ENCODE measurements at regions not wholly inside any gene's neighbourhood (a gene's known extent, or its start where the extent isn't known, plus 50 kb on each side); places are given as distances from the start of the nearest gene placed in this dataset.
A peak's percentile ranks its signal among the peaks of the same experiment; 100 is the strongest.

DNA sequence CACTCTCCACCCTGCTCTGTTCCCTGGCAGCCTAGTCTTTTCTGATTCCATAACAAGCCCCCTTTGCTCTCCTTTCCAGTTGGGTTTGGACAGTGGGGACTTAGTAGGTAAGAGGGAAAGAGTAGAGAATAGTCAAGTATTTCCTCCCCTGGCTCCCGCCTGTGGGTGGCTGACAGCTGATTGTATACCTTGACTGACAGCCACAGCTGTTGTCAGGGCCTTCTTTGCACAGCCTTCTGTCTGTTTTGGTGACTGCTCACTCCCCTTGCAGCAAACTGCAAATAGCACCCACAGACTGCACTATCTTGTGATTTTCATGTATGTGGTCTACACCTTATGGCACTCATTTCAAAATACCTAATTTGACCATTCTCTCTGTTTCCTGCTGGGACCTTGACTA is 486.3 kb downstream of the ACTR3B start:
- no peak for DNase-seq

DNA sequence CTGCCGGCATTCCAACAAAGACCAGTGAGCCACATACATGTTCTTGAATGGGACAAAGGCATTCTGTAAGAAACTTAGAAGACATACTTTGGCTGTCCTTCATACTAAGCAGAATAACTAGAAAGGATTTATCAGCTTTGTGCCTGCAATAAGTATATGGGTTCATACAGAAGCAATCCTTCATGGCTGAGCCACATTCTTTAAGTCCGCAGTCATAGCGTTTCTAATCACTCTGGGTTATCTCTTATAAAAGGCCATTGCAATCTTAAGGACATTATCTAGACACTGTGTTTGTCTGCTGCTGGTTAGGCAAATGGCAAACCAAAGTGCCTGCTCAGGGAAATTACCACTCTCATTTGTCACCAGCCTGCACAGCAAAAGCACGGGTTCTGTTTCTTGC is 488.4 kb downstream of the ACTR3B start:
- no peak for DNase-seq

DNA sequence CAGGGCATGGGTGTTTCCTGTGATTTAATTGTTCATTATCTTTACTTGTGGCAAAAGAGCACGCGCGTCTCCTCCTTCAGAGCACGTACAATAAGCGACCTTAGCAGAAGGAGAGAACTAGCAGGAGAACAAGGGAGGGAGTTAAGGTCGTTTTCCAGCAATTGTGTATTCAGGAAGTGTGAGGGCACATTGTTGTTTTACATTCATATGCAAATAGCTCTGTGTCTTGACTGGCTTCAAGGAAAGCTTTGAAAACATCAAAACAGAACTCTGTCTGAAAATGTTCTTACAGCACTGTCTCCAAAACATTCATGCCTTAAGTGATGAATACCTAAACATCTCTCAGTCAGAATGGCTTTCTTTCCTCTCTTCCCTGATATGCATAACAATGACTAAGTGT is 499.1 kb downstream of the ACTR3B start:
- no peak for DNase-seq

DNA sequence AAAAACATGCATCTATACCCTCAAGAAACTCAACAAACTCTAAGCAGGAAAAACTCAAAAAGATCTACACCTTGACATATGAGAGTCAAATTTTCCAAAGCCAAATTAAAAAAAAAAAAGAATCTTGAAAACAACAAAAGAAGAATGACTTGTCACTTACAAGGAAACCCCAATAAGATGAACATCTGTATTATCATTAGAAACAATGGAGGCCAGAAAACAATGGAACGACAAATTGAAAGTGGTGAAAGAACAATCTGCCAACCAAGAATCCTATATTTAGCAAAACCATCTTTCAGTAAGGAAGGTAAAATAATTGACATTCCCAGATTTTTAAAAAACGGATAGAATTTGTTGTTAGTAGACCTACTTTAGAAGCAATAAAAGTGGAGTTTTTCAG is 516.8 kb downstream of the ACTR3B start:
- no peak for DNase-seq

DNA sequence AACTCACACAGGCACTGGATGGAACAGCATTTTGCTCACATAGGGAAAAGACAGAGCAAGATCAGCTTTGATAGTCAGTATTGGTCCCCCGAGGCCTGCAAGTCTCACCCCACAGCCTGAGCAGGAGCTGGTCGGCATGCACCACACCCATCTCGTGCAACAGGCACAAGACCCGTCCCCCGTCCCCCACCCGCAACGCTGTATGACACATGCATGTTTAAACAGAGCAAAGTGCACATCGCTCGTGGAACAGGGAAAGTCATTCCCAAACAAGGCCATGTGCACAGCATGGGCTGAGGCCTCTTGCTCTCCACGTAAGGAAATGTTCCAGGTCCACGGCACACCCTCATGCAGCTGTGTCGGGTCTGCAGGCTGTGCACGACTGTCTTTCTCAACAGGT is 527.2 kb downstream of the ACTR3B start:
- no peak for DNase-seq

DNA sequence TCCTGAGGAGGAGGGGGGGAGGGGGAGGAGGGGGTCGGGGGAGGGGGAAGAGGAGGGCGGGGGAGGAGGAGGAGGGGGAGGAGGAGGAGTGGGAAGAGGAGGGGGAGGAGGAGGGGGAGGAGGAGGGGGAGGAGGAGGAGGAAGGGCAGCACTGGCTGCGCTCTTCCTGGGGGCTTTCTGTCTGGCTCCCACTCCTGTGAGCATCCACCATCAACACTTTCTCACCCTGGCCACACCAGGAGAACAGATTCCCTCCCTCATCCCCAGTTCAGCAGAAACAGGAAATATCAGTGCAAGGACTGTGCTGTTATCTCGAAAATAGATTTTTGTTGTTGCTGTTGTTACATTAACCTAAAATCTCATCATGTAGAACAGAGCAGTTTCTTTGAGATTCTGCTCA is 530.5 kb downstream of the ACTR3B start:
- no peak for DNase-seq

DNA sequence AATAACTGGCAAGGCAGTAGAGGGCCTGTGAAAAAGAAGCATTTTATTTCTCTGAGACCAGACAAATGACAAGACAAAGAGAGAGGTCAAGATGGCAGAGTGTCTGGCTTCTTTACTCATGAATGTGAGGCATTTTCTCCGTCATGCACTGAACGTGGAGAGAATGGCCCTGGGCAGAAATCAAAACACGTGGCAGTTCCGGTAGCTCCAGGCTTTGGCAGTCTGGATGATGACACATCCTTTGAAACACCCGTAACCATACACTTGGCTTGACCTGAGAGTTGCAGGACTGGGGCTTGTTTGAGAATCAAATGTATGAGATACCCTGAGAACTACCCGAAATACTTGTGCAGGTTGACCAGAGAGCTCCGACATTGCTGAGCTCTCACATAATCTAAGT is 537.6 kb downstream of the ACTR3B start:
- no peak for DNase-seq

DNA sequence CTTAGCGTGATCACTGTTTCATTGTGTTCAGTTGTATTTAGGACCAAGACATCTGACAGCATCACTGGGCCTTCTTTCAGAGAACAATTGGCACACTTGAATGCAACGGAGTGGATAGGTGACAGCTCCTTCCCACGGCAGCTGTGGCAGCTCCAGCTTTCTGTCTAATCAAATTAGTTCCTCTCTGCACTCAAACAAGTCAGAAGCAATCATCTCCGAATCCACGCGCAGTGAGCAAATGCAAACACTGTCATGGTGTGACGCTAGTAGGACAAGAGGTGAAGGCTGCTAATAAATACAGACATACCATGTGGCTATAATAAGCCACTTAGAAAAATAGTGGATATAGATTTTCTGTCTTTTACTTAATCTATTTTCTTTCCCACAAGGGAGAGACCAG is 542.4 kb downstream of the ACTR3B start:
- no peak for DNase-seq

DNA sequence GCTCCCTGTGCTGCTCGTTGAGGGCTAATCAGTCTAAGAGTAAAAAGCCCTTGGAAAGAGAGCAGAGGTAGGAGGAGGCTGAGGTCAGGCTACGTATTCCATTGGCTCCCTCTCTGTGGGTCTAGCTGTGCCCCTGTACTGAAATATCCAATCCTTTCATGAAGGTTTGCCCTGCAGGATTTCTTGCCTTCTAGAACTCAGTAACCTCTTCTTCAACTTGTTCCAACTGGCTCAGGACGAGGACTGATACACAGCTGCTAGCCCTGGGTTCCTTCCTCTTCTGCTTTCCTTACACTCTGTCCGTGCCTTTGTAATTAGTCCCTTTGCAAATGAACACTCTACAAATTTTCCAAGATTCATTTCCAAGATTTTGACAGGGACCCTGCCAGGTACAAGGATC is 560.5 kb downstream of the ACTR3B start:
- DNase-seq: no peak

DNA sequence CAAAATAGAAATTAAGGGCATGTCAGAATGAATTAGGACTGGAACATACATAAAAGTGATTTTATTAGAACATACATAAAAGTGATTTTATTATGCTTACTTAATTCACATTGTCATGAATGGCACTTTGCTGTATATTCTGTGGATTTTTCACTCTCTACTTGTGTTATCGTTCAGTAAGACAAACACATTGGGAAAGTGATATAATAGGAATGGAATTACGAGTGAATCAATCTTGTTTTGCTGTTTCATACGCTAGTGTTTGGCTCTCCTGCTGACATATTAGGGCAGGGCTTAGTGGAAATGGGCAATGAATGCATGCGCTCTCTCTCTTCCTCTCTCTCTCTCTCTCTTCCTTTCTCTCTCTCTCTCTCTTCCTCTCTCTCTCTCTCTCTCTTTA is 561.1 kb downstream of the ACTR3B start:
- DNase-seq: no peak

DNA sequence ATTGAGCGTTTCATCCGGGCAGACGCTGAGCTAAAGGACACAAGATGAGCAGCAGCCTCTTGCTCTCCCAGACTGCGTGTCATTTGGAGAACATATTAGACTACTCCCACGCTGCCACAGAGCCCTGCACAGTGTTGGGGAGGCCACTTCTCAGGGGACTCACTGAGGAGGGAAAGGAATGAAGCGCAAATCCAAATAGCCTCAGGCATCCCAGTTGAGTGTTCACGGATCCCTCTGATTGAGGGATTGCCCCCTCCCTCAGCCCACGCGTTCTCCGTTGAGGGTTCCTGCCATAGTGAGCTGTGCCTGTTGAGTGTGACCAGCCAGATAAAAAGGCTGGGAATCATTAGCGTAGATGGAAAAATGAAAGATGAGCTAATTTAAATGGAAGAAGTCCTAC is 563.4 kb downstream of the ACTR3B start:
- DNase-seq: no peak

DNA sequence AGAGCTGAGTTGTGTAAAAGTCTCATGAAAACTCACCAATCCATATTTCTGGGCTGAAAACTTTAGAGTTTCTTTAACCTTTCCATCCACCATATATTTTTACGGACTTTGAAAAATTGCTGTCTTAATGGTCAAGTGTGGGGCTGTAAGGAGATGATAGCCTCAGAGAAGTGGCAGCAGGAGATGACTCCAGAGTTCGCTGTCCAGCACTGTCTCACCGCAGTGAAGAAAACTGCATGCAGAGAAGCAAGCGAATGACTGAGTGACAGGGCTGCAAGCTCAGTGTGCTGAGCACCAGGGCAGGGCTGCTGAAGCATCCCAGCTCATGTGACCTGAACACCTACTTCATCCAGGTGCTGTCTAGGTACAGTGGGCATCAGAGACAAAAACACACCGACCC is 564.5 kb downstream of the ACTR3B start:
- DNase-seq: no peak

DNA sequence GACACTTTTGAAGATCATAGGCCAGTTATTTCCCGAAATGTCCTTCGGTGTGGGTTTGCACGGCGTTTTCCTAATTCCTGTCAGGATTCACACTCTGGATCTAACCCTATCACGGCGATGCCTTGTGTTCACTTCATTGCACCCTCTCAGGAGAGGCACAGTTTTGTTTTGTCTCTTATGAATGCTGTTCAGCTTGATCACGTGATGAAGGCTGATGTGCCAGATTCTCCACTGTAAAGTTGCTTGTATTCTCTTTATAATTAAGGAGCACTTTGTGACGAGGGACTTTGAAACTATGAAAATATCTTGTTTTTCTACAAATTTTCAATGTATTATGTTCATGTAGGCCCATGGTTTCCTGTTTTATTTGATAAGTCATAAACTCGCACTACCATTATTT is 568.1 kb downstream of the ACTR3B start:
- no peak for DNase-seq

DNA sequence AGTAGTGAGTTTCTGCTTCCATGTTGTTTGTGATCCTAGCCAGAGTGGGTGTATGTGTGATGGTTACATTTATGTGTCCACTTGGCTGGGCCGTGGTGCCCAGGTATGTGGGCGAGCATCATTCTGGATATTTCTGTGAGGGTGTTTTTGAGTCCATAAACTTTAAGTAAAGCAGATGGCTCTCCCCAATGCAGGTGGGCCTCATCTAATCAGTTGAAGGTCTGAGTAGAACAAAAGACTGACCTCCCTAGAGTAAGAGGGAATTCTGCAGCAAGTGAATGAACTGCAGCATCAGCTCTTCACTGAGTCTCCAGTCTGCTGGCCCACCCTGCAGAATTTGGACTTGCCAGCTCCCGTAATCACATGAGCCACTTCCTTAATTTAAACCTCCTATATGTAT is 571.9 kb downstream of the ACTR3B start:
- no peak for DNase-seq

DNA sequence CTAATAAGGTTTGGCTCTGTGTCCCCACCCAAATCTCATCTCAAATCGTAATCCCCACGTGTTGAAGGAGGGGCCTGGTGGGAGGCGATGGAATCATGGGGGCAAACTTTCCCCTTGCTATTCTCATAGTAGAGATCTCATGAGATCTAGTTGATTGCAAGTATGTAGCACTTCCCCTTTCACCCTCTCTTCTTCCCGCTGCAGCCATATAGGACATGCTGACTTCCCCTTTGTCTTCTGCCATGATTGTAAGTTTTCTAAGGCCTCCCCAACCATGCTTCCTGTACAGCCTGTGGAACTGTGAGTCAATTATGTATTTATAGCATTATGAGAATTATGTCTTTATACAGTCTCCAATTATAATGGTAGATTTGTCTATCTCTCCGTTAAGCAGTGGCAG is 594.5 kb downstream of the ACTR3B start:
- DNase-seq: no peak

DNA sequence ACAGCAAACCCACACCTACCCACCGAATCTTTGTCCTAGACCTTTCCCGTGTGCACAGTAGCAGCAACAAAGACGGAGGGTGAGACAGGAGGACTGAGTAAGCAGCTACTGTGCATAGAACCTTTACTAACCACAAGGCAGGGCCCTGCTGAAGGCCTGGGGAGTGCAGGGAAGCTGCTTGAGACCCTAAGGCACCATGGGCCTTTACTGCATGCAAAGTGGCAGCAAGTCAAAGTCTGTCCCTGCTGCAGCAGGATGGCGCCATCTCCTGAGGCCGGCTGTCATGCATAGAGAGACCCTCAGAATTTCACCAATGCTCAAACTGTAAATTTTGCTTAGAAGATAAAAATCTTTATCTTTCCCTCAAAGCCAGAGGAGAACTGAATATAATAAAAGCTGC is 610.5 kb downstream of the ACTR3B start:
- DNase-seq: no peak

DNA sequence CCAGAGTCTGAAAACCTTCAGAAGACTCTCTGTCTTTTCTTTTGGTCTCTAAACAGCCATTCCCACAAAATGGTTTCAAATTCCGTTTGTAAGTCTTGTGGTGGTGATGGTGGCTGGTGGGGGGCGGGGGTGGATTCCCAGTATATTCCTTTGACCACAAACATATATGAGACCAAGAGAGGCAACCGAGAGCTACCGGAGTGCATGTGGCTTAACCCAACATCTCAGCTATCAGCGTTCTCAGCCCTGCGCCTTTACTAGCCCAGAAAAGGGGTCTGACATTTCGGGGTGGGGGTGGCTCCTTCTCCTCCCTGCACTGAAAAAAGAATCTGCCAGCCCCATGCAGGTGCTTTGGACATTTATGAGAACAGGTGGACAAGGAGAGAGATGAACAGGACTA is 621.1 kb downstream of the ACTR3B start:
- no peak for DNase-seq

DNA sequence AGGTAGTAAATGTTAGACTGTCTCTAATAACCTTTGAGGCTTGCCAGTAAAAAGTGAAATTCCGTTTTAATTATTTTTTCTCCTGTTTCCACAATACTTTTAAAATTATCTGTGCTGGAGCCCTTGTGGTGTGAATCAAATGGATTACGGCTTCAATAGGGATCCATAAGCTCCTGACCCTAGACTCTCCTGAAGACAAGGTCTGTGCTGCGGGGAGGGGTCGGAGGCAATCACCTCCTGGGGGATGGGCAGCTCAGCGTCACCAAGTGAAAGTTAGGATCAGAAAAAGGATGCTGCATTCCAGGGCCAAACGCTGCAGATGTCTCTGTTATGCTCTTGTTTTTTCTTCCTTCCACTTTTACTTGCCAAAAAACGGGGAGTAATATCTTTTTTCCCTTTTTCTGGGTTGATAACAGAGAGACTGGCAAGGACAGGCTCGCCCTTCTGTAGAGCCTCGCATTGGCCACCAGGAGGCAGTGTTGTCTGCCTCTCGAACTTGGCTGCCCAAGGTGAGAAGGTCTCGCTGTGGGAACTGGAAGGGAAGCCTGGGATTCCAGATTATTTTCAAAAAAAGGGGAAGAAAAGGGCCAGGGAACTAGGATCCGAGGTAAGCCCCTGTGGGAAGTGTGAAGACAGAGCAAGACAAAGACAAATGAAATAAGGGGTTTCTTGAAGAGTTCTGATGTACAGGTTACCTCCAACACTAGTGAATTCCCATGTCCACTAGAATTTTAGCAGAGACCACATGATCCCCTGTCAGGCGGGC is 621.9 kb downstream of the ACTR3B start:
- no peak for DNase-seq

DNA sequence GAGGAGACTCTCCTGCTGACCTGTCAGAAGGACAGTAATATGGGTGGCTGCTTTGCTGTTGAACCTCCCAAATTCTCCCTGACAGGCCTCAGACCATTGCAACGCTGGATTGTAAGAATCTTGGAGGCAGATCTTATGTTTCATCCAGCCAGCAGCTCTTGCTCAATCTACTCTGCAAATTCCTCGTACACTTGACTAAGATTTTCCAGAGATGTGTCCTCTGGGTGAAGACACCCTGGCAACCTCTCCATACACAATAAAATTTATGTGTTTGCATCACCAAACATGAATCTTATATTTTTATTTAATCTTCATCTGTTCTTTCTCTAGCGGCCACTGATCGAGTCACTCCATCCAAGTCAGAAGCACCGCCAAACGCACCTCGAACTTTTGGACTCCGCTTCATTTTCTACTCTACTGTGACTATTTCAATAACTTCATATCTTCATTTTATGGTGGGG is 623.1 kb downstream of the ACTR3B start:
- DNase-seq: peak; percentile 75

DNA sequence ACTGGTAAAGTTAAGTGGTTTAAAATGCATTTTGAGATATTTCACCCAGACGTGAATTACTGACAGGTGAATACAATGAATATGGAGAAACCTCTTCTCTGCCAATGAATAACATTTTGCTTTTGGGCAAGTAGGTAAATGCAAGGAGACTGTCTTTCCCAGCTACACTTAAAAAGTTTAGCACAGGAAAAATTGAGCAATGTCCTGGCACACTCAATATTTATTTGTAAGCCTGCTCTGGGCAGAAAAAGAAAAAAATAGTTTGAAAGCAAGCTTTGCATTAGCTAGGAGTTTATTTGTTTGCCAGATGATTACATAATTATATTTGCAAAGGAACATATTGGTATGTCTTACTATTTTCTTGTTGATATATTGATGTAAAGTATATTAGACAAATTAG is 624.2 kb downstream of the ACTR3B start:
- DNase-seq: no peak

DNA sequence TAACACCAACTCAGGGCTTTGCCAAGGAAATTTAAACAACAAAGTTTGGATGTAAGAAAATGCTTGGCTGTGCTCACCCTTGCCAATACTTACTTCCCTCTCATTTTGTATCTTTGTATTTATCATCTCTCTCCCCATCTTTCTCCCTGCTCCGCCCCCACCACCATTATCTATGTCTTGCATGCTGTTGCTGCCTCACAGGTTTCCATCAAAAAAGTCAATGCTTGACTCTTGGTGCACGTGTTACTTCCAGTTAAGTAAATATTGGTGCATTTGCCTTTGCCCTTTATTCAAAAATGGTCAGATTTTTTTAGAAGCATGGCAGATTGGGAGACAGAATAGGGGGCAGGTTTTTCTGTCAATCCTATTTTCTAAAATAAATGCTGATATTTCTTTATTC is 626.0 kb downstream of the ACTR3B start:
- DNase-seq: no peak

DNA sequence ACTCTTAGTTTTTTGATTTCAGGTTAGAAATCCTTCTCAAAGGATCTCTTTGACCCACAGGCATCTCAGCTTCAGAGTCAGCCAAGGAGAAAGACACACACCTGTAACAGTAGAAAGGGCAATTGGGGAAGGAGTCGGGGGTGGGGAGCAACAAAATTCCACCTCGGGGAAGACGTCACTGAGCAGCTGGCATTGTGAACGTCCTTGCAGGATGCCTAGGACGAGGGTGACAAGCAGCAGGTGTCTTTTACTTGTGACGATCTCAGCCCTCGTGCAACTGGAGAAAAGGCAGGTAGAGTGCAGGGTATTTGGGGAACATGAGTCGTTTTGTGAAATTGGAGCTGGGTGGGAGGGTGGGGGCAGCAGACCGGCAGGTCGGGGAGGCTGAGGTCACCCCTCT is 627.0 kb downstream of the ACTR3B start:
- DNase-seq: no peak

DNA sequence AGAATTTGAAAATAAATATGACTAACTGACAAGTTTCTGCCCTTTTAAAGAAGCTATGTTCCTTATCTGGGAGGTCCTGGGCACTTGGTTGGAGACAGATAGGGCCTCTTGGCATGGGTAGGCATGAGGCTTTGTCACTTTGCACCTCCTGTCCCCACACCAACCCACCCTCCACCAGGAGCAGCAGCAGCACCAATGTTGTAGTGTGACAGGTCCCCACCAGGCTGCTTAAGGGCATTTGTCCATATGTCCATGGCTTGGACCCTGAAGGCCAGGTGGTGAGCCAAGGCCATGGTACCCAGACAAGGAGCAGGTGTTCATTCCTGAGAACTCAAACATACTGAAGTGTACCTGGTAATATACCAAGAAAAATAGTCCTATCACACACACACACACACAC is 629.1 kb downstream of the ACTR3B start:
- no peak for DNase-seq

DNA sequence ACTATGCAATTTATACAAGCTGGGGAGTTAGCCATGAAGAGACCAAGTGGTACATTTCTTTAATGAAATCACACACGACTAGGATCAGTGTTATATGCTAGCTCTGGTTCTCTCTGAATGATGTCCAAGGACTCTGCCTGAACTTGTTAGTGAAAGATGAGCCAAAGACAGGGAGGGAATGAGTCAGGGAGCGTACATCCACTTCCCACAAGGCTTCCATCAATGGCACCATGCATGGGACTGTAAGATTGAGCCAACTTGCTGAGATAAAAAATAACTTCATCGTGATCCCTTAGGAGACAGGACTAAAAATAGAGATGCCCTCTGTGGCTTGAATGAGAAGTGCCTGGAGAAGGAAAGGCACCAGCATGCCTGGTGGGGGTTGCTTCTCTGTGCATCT is 629.7 kb downstream of the ACTR3B start:
- DNase-seq: no peak

DNA sequence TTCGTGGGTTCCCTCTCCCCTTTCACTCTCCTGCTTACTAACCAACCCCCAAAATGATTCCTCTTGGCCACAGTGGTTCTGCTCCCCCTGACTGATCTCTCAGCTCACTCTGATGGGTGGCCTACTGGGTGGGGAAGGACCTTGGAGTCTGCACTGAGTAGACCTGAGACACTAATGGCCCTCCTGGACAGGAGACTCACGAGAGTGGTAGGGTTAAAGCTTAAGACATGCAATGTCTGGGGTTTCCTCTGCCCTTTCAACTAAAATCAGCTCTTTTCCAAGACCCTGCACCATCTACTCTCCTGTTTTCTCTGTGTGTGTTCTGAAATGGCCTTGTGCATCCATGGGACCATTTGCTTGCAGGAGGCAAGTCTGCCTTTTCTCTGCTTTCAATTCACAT is 631.4 kb downstream of the ACTR3B start:
- no peak for DNase-seq

DNA sequence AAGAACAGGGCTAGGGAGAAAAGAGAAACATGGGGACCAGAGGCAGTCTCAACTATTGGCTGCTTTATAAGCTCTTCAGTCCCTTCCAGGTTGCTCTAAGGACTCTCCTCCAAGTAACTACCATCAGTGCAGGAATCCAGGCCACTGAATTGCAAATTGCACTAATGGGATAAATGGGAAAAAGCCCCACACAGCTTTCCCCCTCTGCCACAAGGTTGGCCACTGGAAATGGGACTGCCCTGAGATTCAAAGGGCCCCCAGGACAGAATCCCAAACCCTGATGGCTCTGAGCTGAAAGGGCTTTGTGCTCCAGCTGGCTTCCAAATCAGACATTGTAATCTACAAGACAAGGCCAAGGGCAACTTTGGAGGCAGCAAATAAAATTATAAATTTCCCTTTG is 633.2 kb downstream of the ACTR3B start:
- DNase-seq: no peak
